Breast epithelium (tissue), 3 donors: ENCODE measurements at regions not wholly inside any gene's neighbourhood (a gene's known extent, or its start where the extent isn't known, plus 50 kb on each side); places are given as distances from the start of the nearest gene placed in this dataset.

ENCODE experiments used
- POLR2A ChIP-seq: fragments of 450-650 bp; IDR thresholded peaks from one replicate; pipeline ENCODE4 v1.6.1; 2016; ENCODE audit warnings: antibody characterized with exemption, mild to moderate bottlenecking, moderate library complexity
- TF ChIP-seq, protein P1 (sequence below), 3 donors: fragments of 450-650 bp; IDR thresholded peaks; one replicate each; pipeline ENCODE4 v1.5.1; 2016 to 2017; ENCODE audit warnings: antibody characterized with exemption in 3 of 3, mild to moderate bottlenecking in 3 of 3, moderate library complexity in 3 of 3

DNA sequence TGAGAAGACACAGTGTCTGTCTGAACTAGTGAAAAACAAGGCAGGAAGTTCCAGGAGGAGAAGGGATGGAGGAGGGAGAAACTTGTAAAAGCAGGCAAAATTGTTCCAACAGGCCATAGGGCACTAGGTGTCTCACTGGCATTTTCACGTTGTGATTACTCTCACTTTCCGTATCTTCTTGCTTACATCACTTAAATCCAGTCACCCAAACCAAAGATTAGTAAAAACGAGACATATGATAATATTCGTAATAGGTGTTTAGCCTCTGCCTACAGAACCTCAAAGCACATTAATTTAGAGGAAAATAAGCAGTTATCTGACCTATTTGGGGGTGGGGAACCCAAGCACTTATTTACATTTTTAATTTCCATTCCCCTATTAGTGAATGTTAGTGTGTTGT, 78.3 kb downstream of the POU3F3 start:
- TF ChIP-seq, protein P1, sequence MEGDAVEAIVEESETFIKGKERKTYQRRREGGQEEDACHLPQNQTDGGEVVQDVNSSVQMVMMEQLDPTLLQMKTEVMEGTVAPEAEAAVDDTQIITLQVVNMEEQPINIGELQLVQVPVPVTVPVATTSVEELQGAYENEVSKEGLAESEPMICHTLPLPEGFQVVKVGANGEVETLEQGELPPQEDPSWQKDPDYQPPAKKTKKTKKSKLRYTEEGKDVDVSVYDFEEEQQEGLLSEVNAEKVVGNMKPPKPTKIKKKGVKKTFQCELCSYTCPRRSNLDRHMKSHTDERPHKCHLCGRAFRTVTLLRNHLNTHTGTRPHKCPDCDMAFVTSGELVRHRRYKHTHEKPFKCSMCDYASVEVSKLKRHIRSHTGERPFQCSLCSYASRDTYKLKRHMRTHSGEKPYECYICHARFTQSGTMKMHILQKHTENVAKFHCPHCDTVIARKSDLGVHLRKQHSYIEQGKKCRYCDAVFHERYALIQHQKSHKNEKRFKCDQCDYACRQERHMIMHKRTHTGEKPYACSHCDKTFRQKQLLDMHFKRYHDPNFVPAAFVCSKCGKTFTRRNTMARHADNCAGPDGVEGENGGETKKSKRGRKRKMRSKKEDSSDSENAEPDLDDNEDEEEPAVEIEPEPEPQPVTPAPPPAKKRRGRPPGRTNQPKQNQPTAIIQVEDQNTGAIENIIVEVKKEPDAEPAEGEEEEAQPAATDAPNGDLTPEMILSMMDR (IDR thresholded peaks at IDR 0.05) = no peak
- TF ChIP-seq POLR2A = no peak
